Colon (tissue), 2 donors: ENCODE measurements at regions not wholly inside any gene's neighbourhood (a gene's known extent, or its start where the extent isn't known, plus 50 kb on each side); places are given as distances from the start of the nearest gene placed in this dataset.

Source experiments
- FAIRE-seq: peaks from 2 replicates; lab custom pipeline; 2012; peaks lifted over from hg19 to GRCh38; lab: Jason Lieb, UNC
- donor health status: control.
- donor health status: control.

GRCh38 chr3:110106805-110107204, 769.5 kb upstream of the DPPA4 start:
- no peak for FAIRE-seq

- no peak for FAIRE-seq
Observed at GRCh38 chr3:110123946-110124345, 786.6 kb upstream of the DPPA4 start.

GRCh38 chr3:110126065-110126464, 788.7 kb upstream of the DPPA4 start:
- no peak for FAIRE-seq

- FAIRE-seq: no peak
Observed at GRCh38 chr3:110133971-110134370, 796.6 kb upstream of the DPPA4 start.

- FAIRE-seq: no peak
Observed at GRCh38 chr3:110139048-110139447, 801.7 kb upstream of the DPPA4 start.

GRCh38 chr3:110139821-110140220, 802.5 kb upstream of the DPPA4 start:
- no peak for FAIRE-seq

GRCh38 chr3:110149763-110150162, 812.4 kb upstream of the DPPA4 start:
- FAIRE-seq: no peak

- FAIRE-seq: no peak
Observed at GRCh38 chr3:110157221-110157620, 819.9 kb upstream of the DPPA4 start.

- FAIRE-seq: no peak
Observed at GRCh38 chr3:110164632-110165369, 827.5 kb upstream of the DPPA4 start.

- FAIRE-seq: no peak
Observed at GRCh38 chr3:110165370-110165743, 828.0 kb upstream of the DPPA4 start.

- no peak for FAIRE-seq
Observed at GRCh38 chr3:110165753-110166152, 828.4 kb upstream of the DPPA4 start.

- FAIRE-seq: no peak
Observed at GRCh38 chr3:110166791-110167190, 829.4 kb upstream of the DPPA4 start.

- FAIRE-seq: no peak
Observed at GRCh38 chr3:110174908-110175307, 837.6 kb upstream of the DPPA4 start.

GRCh38 chr3:110178965-110179364, 841.6 kb upstream of the DPPA4 start:
- no peak for FAIRE-seq

GRCh38 chr3:110180733-110181132, 843.4 kb upstream of the DPPA4 start:
- no peak for FAIRE-seq

- no peak for FAIRE-seq
Observed at GRCh38 chr3:110181226-110181625, 843.9 kb upstream of the DPPA4 start.

GRCh38 chr3:110184536-110184935, 847.2 kb upstream of the DPPA4 start:
- no peak for FAIRE-seq

- FAIRE-seq: no peak
Observed at GRCh38 chr3:110193074-110193473, 855.7 kb upstream of the DPPA4 start.

- no peak for FAIRE-seq
Observed at GRCh38 chr3:110198717-110199587, 861.6 kb upstream of the DPPA4 start.

- no peak for FAIRE-seq
Observed at GRCh38 chr3:110199588-110199943, 862.2 kb upstream of the DPPA4 start.

- FAIRE-seq: no peak
Observed at GRCh38 chr3:110210086-110210660, 861.4 kb upstream of the NECTIN3 start.

- no peak for FAIRE-seq
Observed at GRCh38 chr3:110226645-110227044, 845.0 kb upstream of the NECTIN3 start.

- FAIRE-seq: no peak
Observed at GRCh38 chr3:110227991-110228390, 843.6 kb upstream of the NECTIN3 start.
